DOHH2 (cell line): ENCODE measurements at regions not wholly inside any gene's neighbourhood (a gene's known extent, or its start where the extent isn't known, plus 50 kb on each side); places are given as distances from the start of the nearest gene placed in this dataset.

Source experiments
- H3F3A ChIP-seq: fragments of 200-600 bp; sonication (generic), shearing (Covaris generic); 2 replicates; pipeline ENCODE4 v1.6.0; 2016; ENCODE audit warnings: antibody characterized with exemption, mild to moderate bottlenecking; ENCODE audit not compliant: control insufficient read depth, insufficient read depth
- H3K27ac ChIP-seq: fragments of 200-600 bp; sonication (generic); 2 replicates; pipeline ENCODE4 v1.5.1; 2014; ENCODE audit warnings: low read depth, mild to moderate bottlenecking, low read length, moderate library complexity
- H3K27me3 ChIP-seq: fragments of 200-600 bp; sonication (generic); 2 replicates; pipeline ENCODE4 v1.6.1; 2014; ENCODE audit warnings: mild to moderate bottlenecking, low read length, mixed read lengths; ENCODE audit not compliant: control insufficient read depth
- H3K36me3 ChIP-seq: fragments of 200-600 bp; sonication (generic); 2 replicates; pipeline ENCODE4 v1.6.1; 2014; ENCODE audit warnings: mild to moderate bottlenecking, low read length, moderate library complexity, mixed read lengths; ENCODE audit not compliant: control insufficient read depth
- H3K4me1 ChIP-seq: fragments of 200-600 bp; sonication (generic); 2 replicates; pipeline ENCODE4 v1.6.1; 2014; ENCODE audit warnings: mild to moderate bottlenecking, low read length, mixed read lengths; ENCODE audit not compliant: control insufficient read depth
- H3K4me2 ChIP-seq: fragments of 200-600 bp; sonication (generic); 2 replicates; pipeline ENCODE4 v1.6.0; 2014; ENCODE audit warnings: mild to moderate bottlenecking, low read length, moderate library complexity
- H3K4me3 ChIP-seq: fragments of 200-600 bp; sonication (generic); 2 replicates; pipeline ENCODE4 v1.5.1; 2014; ENCODE audit warnings: mild to moderate bottlenecking, low read length, mixed read lengths
- H3K79me2 ChIP-seq: fragments of 200-600 bp; sonication (generic); 2 replicates; pipeline ENCODE4 v1.6.1; 2014; ENCODE audit warnings: mild to moderate bottlenecking, low read length, mixed read lengths; ENCODE audit not compliant: control insufficient read depth
- H3K9me2 ChIP-seq: fragments of 200-600 bp; sonication (generic); replicated peaks from 2 replicates; pipeline ENCODE4 v1.6.1; 2014; ENCODE audit warnings: mild to moderate bottlenecking, low read length, mixed read lengths; ENCODE audit not compliant: control insufficient read depth
- H3K9me3 ChIP-seq: fragments of 200-600 bp; sonication (generic); 2 replicates; pipeline ENCODE4 v1.6.1; 2014; ENCODE audit warnings: antibody characterized with exemption, low read length, mixed read lengths; ENCODE audit not compliant: control insufficient read depth, insufficient read depth
- H4K20me1 ChIP-seq: fragments of 200-600 bp; sonication (generic); 2 replicates; pipeline ENCODE4 v1.6.0; 2014; ENCODE audit warnings: low read depth, mild to moderate bottlenecking, antibody characterized with exemption, low read length, moderate library complexity; ENCODE audit not compliant: control insufficient read depth, insufficient read depth
- EZH2phosphoT487 ChIP-seq: fragments of 200-600 bp; sonication (generic); IDR thresholded peaks from 2 replicates; pipeline ENCODE4 v1.6.1; 2017; ENCODE audit warnings: borderline replicate concordance, mild to moderate bottlenecking, antibody characterized with exemption, low read length, moderate library complexity, mixed read lengths
- TF ChIP-seq, protein P1 (sequence below): fragments of 200-600 bp; sonication (generic); IDR thresholded peaks from one replicate; pipeline ENCODE4 v1.5.1; 2014; ENCODE audit warnings: antibody characterized with exemption, mild to moderate bottlenecking, low read depth, low read length; ENCODE audit not compliant: poor library complexity, severe bottlenecking

GRCh38 chr12:16090974-16091373 lies 179.8 kb downstream of the DERA start:
- H3K9me2 ChIP-seq = no peaks in the 10 kb centered on the region
- no peak overlapping the region for H3K27ac ChIP-seq
- 0 out of 2 replicates have a peak, but pooled peaks cover 2% of the 10 kb centered on the region for H3K9me3 ChIP-seq
- H3K79me2 ChIP-seq = no peaks in the 10 kb centered on the region
- H3K4me3 ChIP-seq = no peak overlapping the region
- no peaks in the 10 kb centered on the region for H3K27me3 ChIP-seq
- no peaks in the 10 kb centered on the region for H3K36me3 ChIP-seq
- TF ChIP-seq EZH2phosphoT487 = no peak
- TF ChIP-seq, protein P1, sequence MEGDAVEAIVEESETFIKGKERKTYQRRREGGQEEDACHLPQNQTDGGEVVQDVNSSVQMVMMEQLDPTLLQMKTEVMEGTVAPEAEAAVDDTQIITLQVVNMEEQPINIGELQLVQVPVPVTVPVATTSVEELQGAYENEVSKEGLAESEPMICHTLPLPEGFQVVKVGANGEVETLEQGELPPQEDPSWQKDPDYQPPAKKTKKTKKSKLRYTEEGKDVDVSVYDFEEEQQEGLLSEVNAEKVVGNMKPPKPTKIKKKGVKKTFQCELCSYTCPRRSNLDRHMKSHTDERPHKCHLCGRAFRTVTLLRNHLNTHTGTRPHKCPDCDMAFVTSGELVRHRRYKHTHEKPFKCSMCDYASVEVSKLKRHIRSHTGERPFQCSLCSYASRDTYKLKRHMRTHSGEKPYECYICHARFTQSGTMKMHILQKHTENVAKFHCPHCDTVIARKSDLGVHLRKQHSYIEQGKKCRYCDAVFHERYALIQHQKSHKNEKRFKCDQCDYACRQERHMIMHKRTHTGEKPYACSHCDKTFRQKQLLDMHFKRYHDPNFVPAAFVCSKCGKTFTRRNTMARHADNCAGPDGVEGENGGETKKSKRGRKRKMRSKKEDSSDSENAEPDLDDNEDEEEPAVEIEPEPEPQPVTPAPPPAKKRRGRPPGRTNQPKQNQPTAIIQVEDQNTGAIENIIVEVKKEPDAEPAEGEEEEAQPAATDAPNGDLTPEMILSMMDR = no peak
- no peaks in the 10 kb centered on the region for H3K4me1 ChIP-seq
- H3F3A ChIP-seq = no peaks in the 10 kb centered on the region
- no peak overlapping the region for H3K4me2 ChIP-seq
- H4K20me1 ChIP-seq = no peaks in the 10 kb centered on the region

DNA sequence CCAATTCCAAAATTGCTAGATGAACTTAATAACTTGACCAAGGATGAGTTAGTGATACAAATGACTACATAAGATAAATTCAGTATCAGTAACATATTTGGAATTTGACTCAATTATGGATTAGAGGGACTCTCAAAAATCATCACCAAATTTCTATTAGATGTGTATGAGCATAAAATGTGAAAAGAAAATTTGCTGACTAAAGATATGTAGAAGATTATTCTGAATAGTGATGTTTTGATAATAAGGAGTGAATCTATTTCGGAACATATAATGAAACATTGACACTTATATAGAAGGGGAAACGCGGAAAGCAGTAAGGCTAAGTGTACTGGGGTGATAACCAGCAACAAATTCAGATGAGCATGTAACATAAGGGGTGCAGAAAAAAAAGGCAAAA lies 177.3 kb downstream of the DERA start:
- Histone ChIP-seq H3K36me3 (no peaks in the 10 kb centered on the region), H4K20me1 (no peaks in the 10 kb centered on the region), H3K4me2 (no peak overlapping the region), H3K4me3 (no peak overlapping the region), H3F3A (no peaks in the 10 kb centered on the region), H3K27me3 (no peaks in the 10 kb centered on the region), H3K27ac (no peak overlapping the region), H3K79me2 (no peaks in the 10 kb centered on the region), H3K9me2 (no peaks in the 10 kb centered on the region), H3K4me1 (no peaks in the 10 kb centered on the region), H3K9me3 (0 out of 2 replicates have a peak, but pooled peaks cover 2% of the 10 kb centered on the region)
- TF ChIP-seq EZH2phosphoT487 = no peak
- TF ChIP-seq, protein P1 = no peak
